GM12878 (cell line): ENCODE measurements at regions not wholly inside any gene's neighbourhood (a gene's known extent, or its start where the extent isn't known, plus 50 kb on each side); places are given as distances from the start of the nearest gene placed in this dataset.

ENCODE experiments used
- ATF3 ChIP-seq: IDR thresholded peaks from 2 replicates; pipeline ENCODE4 v1.6.1; 2011; ENCODE audit warnings: low read depth, mild to moderate bottlenecking, low read length, moderate library complexity, borderline replicate concordance; ENCODE audit errors: extremely low read depth
- USF2 ChIP-seq: IDR thresholded peaks from 2 replicates; pipeline ENCODE4 v1.6.1; 2011; ENCODE audit warnings: low read depth, low read length, improper control_type of control experiment, borderline replicate concordance

- TF ChIP-seq USF2 = no peak
- TF ChIP-seq ATF3 = no peak
Observed at GRCh38 chr1:79749607-79750006, 743.1 kb upstream of the ADGRL4 start.
